PC-9 (cell line): ENCODE measurements at regions not wholly inside any gene's neighbourhood (a gene's known extent, or its start where the extent isn't known, plus 50 kb on each side); places are given as distances from the start of the nearest gene placed in this dataset.

Experiments used
- CTCF ChIP-seq: fragments of 200-600 bp; sonication (generic); conservative IDR thresholded peaks from 2 replicates; pipeline ENCODE4 v1.6.1; 2017; ENCODE audit warnings: mixed run types, antibody characterized with exemption, mild to moderate bottlenecking, moderate library complexity
- EZH2 ChIP-seq: fragments of 200-600 bp; sonication (generic); IDR thresholded peaks from 2 replicates; pipeline ENCODE4 v1.8.0; 2017; ENCODE audit warnings: antibody characterized with exemption, low read depth

DNA sequence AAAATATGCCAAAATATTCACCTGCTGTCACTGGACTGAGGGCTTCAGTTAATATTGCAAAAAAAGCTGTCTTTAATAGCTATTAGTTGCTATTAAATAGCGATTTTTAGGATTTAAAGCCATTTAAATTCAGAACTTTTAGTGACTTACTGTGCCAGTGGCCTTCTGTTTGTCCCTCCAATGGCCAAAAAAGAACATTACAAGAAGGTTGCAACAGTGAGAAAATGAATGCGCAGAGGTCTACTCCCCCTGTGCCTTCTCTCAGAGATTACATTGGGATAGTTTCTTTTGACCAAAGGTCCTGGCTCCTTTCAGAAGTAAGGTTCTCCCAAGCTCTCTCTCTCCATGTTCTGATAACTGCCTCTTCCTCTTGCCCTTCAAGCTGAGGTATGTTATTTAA, 930.3 kb upstream of the ARRDC3 start:
- TF ChIP-seq EZH2 (no peak), CTCF (no peak)
